ENCODE measurements at regions not wholly inside any gene's neighbourhood (a gene's known extent, or its start where the extent isn't known, plus 50 kb on each side); places are given as distances from the start of the nearest gene placed in this dataset.

DNA sequence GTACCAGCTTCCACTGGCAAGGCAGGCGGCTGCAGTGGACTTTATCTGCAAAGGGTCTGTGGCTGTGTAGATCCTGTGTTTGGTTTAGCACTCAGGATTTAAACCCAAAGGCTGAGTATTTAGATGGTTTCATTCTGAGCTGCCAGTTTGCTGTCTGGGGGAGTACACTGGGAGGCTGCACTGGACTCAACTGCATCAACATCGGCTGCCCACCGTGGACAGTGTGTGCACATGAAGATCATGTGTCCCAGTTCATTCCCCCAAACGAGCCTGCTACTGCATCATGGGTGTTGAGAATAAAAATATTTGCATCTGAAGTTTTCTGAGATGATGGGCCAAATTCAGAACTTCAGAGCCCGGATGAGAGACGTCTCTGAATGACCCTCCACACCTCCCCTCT, 328.6 kb upstream of the SHH start:
- Histone ChIP-seq H3K27ac (ENCODE audit: insufficient read depth, low read length) (no peak overlapping the region), H2BK20ac (ENCODE audit: low read depth, low read length) (no peak overlapping the region), H2AK9ac (replicated peaks; ENCODE audit: low read depth, low read length, poor library complexity) (no peak overlapping the region), H4K5ac (ENCODE audit: low read depth, low read length) (no peak overlapping the region), H4K8ac (ENCODE audit: low read depth in 2 of 2, low read length in 2 of 2) (no peak overlapping the region), H3K4me2 (ENCODE audit: low read depth, low read length) (no peak overlapping the region), H3K36me3 (ENCODE audit: control insufficient read depth, insufficient read depth, low read length) (no peaks in the 10 kb centered on the region), H4K91ac (ENCODE audit: insufficient read depth, low read depth, low read length) (no peak overlapping the region), H3K4ac (ENCODE audit: low read depth, low read length) (no peak overlapping the region), H2BK15ac (ENCODE audit: low read depth, low read length) (no peak overlapping the region), H2AK5ac (ENCODE audit: low read depth, low read length) (no peak overlapping the region), H3K4me1 (ENCODE audit: control insufficient read depth, insufficient read depth, low read length) (no peaks in the 10 kb centered on the region), H3K79me1 (ENCODE audit: low read depth in 1 of 2, low read length in 2 of 2) (no peaks in the 10 kb centered on the region), H3K9me1 (ENCODE audit: insufficient read depth, low read length) (no peaks in the 10 kb centered on the region), H3K9ac (ENCODE audit: low read depth, low read length) (no peak overlapping the region), H4K20me1 (ENCODE audit: insufficient read depth, low read length) (no peaks in the 10 kb centered on the region), H2BK5ac (ENCODE audit: low read depth, low read length, poor library complexity, severe bottlenecking) (no peak overlapping the region), H3K27me3 (ENCODE audit: control insufficient read depth, insufficient read depth, low read length) (no peaks in the 10 kb centered on the region), H3K9me3 (ENCODE audit: control insufficient read depth, insufficient read depth, low read length) (peaks cover 43% of the 10 kb centered on the region), H3K18ac (ENCODE audit: low read depth, low read length) (no peak overlapping the region), H2AFZ (replicated peaks; ENCODE audit: low read length, poor library complexity) (no peak overlapping the region), H3K56ac (ENCODE audit: extremely low read depth, insufficient read depth, low read length) (no peak overlapping the region), H3K14ac (replicated peaks; ENCODE audit: low read depth, low read length) (no peak overlapping the region), H3K4me3 (ENCODE audit: insufficient read depth, low read depth, low read length) (no peak overlapping the region), H2BK120ac (ENCODE audit: low read depth, low read length) (no peak overlapping the region), H3K23ac (ENCODE audit: low read depth, low read length) (no peak overlapping the region)
- ChIA-PET POLR2A (ENCODE audit: unreplicated experiment) (no interaction called here), CTCF (no interaction called here)
- ATAC-seq (ENCODE audit: low read depth) (no peak), DNase-seq (no peak)
- dilution Hi-C loops (cut with HindIII; ENCODE audit: low sequenced_read_pairs, unreplicated experiment) = no loop called here
- intact Hi-C loops (cut with micrococcal nuclease) = no loop called here
- no CpG with 5 or more reads among the region's 6 CpGs for WGBS, 2 experiments (ENCODE audit: extremely low coverage in 2 of 2, insufficient read length in 1 of 2)
- BruUV-seq (replicated peaks) = no TSS peak
- TF ChIP-seq RAD21 (IDR thresholded peaks at IDR 0.05; ENCODE audit: low read length) = no peak
- no peak for TF ChIP-seq NFE2L2 (IDR thresholded peaks at IDR 0.05; ENCODE audit: low read depth, low read length)
- no peak for TF ChIP-seq MAFK (IDR thresholded peaks at IDR 0.05; ENCODE audit: low read depth, low read length)
- TF ChIP-seq, protein P1, sequence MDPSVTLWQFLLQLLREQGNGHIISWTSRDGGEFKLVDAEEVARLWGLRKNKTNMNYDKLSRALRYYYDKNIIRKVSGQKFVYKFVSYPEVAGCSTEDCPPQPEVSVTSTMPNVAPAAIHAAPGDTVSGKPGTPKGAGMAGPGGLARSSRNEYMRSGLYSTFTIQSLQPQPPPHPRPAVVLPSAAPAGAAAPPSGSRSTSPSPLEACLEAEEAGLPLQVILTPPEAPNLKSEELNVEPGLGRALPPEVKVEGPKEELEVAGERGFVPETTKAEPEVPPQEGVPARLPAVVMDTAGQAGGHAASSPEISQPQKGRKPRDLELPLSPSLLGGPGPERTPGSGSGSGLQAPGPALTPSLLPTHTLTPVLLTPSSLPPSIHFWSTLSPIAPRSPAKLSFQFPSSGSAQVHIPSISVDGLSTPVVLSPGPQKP (IDR thresholded peaks at IDR 0.05; ENCODE audit: borderline replicate concordance, low read depth, low read length) = no peak
- TF ChIP-seq SMC3 (IDR thresholded peaks at IDR 0.05; ENCODE audit: low read depth, low read length) = no peak
- no peak for TF ChIP-seq POLR2A (IDR thresholded peaks at IDR 0.05; ENCODE audit: low read depth, low read length)
- no peak for TF ChIP-seq CEBPB (IDR thresholded peaks at IDR 0.05; ENCODE audit: low read depth, low read length)
- TF ChIP-seq FOS (IDR thresholded peaks at IDR 0.05; ENCODE audit: low read depth, low read length) = no peak
- TF ChIP-seq, protein P2, sequence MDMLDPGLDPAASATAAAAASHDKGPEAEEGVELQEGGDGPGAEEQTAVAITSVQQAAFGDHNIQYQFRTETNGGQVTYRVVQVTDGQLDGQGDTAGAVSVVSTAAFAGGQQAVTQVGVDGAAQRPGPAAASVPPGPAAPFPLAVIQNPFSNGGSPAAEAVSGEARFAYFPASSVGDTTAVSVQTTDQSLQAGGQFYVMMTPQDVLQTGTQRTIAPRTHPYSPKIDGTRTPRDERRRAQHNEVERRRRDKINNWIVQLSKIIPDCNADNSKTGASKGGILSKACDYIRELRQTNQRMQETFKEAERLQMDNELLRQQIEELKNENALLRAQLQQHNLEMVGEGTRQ (IDR thresholded peaks at IDR 0.05; ENCODE audit: low read depth, low read length) = no peak
- no peak for TF ChIP-seq BHLHE40 (IDR thresholded peaks at IDR 0.05; ENCODE audit: low read depth, low read length)
- no peak for TF ChIP-seq CHD1 (IDR thresholded peaks at IDR 0.05; ENCODE audit: low read depth, low read length)
- no peak for TF ChIP-seq RCOR1 (IDR thresholded peaks at IDR 0.05; ENCODE audit: insufficient replicate concordance, low read length)
- no peak for TF ChIP-seq MAZ (IDR thresholded peaks at IDR 0.05; ENCODE audit: borderline replicate concordance, low read depth, low read length)
- TF ChIP-seq RFX5 (IDR thresholded peaks at IDR 0.05; ENCODE audit: low read depth, low read length) = no peak
- TF ChIP-seq MXI1 (IDR thresholded peaks at IDR 0.05; ENCODE audit: borderline replicate concordance, low read depth, low read length) = no peak
- TF ChIP-seq, protein P3, sequence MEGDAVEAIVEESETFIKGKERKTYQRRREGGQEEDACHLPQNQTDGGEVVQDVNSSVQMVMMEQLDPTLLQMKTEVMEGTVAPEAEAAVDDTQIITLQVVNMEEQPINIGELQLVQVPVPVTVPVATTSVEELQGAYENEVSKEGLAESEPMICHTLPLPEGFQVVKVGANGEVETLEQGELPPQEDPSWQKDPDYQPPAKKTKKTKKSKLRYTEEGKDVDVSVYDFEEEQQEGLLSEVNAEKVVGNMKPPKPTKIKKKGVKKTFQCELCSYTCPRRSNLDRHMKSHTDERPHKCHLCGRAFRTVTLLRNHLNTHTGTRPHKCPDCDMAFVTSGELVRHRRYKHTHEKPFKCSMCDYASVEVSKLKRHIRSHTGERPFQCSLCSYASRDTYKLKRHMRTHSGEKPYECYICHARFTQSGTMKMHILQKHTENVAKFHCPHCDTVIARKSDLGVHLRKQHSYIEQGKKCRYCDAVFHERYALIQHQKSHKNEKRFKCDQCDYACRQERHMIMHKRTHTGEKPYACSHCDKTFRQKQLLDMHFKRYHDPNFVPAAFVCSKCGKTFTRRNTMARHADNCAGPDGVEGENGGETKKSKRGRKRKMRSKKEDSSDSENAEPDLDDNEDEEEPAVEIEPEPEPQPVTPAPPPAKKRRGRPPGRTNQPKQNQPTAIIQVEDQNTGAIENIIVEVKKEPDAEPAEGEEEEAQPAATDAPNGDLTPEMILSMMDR (conservative IDR thresholded peaks at IDR 0.05; ENCODE audit: low read depth, low read length) = no peak
- in situ Hi-C loops (cut with MboI; ENCODE audit: low sequenced_read_pairs) = no loop called here
